ENCODE measurements at regions not wholly inside any gene's neighbourhood (a gene's known extent, or its start where the extent isn't known, plus 50 kb on each side); places are given as distances from the start of the nearest gene placed in this dataset.
A peak's percentile ranks its signal among the peaks of the same experiment; 100 is the strongest.

GRCh38 chr9:129321286-129322021 lies 143.4 kb upstream of the IER5L start:
- ATAC-seq (replicated peaks in 6 of 8), result no peak
- in situ Hi-C loops (cut with MboI; ENCODE audit: low pct_unique_long_range_greater_than_20kb in 2 of 9, low sequenced_read_pairs in 9 of 9, unreplicated experiment in 9 of 9), result loop anchor here in 1 of 9 experiments (25.0 kb wide), 1 partner anchor 291 kb away; the partner anchor contains the start of gene C9orf50
- 87 to 100% (median 100%) methylated on average over 1 to 8 of the region's 20 CpGs; no CpG with 5 or more reads in 3 of the 10 experiments for WGBS, 10 experiments
- H3K4me3 ChIP-seq, result no peak overlapping the region
- peak overlapping the region; percentile 6 to 50 for H3K27ac ChIP-seq
- peaks cover 39 to 50% of the 10 kb centered on the region in 2 donors for H3K4me1 ChIP-seq (replicated peaks in 1 of 2)

- in situ Hi-C loops (cut with MboI; ENCODE audit: low pct_unique_long_range_greater_than_20kb in 2 of 9, low sequenced_read_pairs in 9 of 9, unreplicated experiment in 9 of 9), result loop anchor here in 1 of 9 experiments (25.0 kb wide), 1 partner anchor 292 kb away; the partner anchor contains the start of gene C9orf50
- H3K4me3 ChIP-seq, result peak overlapping the region in 1 of 5 donors; percentile 23
These were observed 142.7 kb upstream of the IER5L start for GRCh38 chr9:129320575-129321285.

GRCh38 chr9:129319938-129320481 lies 141.9 kb upstream of the IER5L start:
- in situ Hi-C loops (cut with MboI; ENCODE audit: low pct_unique_long_range_greater_than_20kb in 2 of 9, low sequenced_read_pairs in 9 of 9, unreplicated experiment in 9 of 9), result loop anchor here in 1 of 9 experiments (25.0 kb wide), 1 partner anchor 292 kb away; the partner anchor contains the start of gene C9orf50
- Histone ChIP-seq H3K4me3 (peak overlapping the region in 1 of 5 donors; percentile 23), H3K4me1 (replicated peaks in 1 of 2) (peaks cover 39 to 50% of the 10 kb centered on the region in 2 donors), H3K27ac (peak overlapping the region; percentile 68 to 88)
- peak in 3 of 8 experiments; percentile 1 to 7 (median 4) for ATAC-seq (replicated peaks in 6 of 8)
- WGBS, 10 experiments, result 40 to 60% (median 53%) methylated on average over 1 to 3 of the region's 14 CpGs; no CpG with 5 or more reads in 7 of the 10 experiments

More at GRCh38 chr9:129320575-129321285, 142.7 kb upstream of the IER5L start:
- WGBS, 10 experiments, result 0 to 30% (median 0%) methylated on average over 1 to 6 of the region's 46 CpGs; no CpG with 5 or more reads in 3 of the 10 experiments
- Histone ChIP-seq H3K27ac (peak overlapping the region; percentile 68 to 88), H3K4me1 (replicated peaks in 1 of 2) (peaks cover 39 to 50% of the 10 kb centered on the region in 2 donors)
- peak; percentile 85 to 95 (median 86) for ATAC-seq (replicated peaks in 6 of 8)

- Histone ChIP-seq H3K27ac (peak overlapping the region; percentile 81 to 88), H3K4me1 (replicated peaks in 1 of 2) (peaks cover 40 to 50% of the 10 kb centered on the region in 2 donors), H3K4me3 (no peak overlapping the region)
- in situ Hi-C loops (cut with MboI; ENCODE audit: low pct_unique_long_range_greater_than_20kb in 2 of 9, low sequenced_read_pairs in 9 of 9, unreplicated experiment in 9 of 9), result loop anchor here in 1 of 9 experiments (25.0 kb wide), 1 partner anchor 293 kb away; the partner anchor contains the start of gene C9orf50
- ATAC-seq (replicated peaks in 6 of 8), result peak in 3 of 8 experiments; percentile 17 to 40 (median 25)
- 0 to 83% (median 38%) methylated on average over 1 to 6 of the region's 30 CpGs; no CpG with 5 or more reads in 5 of the 10 experiments for WGBS, 10 experiments
These were observed 141.2 kb upstream of the IER5L start for GRCh38 chr9:129319076-129319937.

- Histone ChIP-seq H3K4me1 (replicated peaks in 1 of 2) (peaks cover 45 to 54% of the 10 kb centered on the region in 2 donors), H3K27ac (peak overlapping the region; percentile 80 to 81), H3K4me3 (no peak overlapping the region)
- in situ Hi-C loops (cut with MboI; ENCODE audit: low pct_unique_long_range_greater_than_20kb in 2 of 9, low sequenced_read_pairs in 9 of 9, unreplicated experiment in 9 of 9), result loop anchor here in 1 of 9 experiments (25.0 kb wide), 1 partner anchor 294 kb away; the partner anchor contains the start of gene C9orf50
- 32 to 100% (median 70%) methylated on average over 1 to 8 of the region's 16 CpGs; no CpG with 5 or more reads in 1 of the 10 experiments for WGBS, 10 experiments
- no peak for ATAC-seq (replicated peaks in 6 of 8)
These were observed 140.3 kb upstream of the IER5L start for GRCh38 chr9:129318121-129319075.

- ATAC-seq (replicated peaks in 6 of 8), result peak in 7 of 8 experiments; percentile 9 to 56 (median 29)
- in situ Hi-C loops (cut with MboI; ENCODE audit: low pct_unique_long_range_greater_than_20kb in 2 of 9, low sequenced_read_pairs in 9 of 9, unreplicated experiment in 9 of 9), result loop anchor here in 1 of 9 experiments (25.0 kb wide), 1 partner anchor 295 kb away; the partner anchor contains the start of gene C9orf50
- Histone ChIP-seq H3K27ac (peak overlapping the region; percentile 80 to 81), H3K4me1 (replicated peaks in 1 of 2) (peaks cover 45 to 47% of the 10 kb centered on the region in 2 donors), H3K4me3 (no peak overlapping the region)
- WGBS, 10 experiments, result 53 to 100% (median 91%) methylated on average over 2 to 8 of the region's 13 CpGs
These were observed 139.3 kb upstream of the IER5L start for GRCh38 chr9:129317179-129318011.

GRCh38 chr9:129316281-129317030 lies 138.4 kb upstream of the IER5L start:
- in situ Hi-C loops (cut with MboI; ENCODE audit: low pct_unique_long_range_greater_than_20kb in 2 of 9, low sequenced_read_pairs in 9 of 9, unreplicated experiment in 9 of 9), result loop anchor here in 1 of 9 experiments (25.0 kb wide), 1 partner anchor 296 kb away; the partner anchor contains the start of gene C9orf50
- ATAC-seq (replicated peaks in 6 of 8), result no peak
- H3K4me3 ChIP-seq, result no peak overlapping the region
- WGBS, 10 experiments, result 14 to 97% (median 84%) methylated on average over 2 to 12 of the region's 14 CpGs; no CpG with 5 or more reads in 2 of the 10 experiments
- H3K27ac ChIP-seq, result no peak overlapping the region
- H3K4me1 ChIP-seq (replicated peaks in 1 of 2), result peaks cover 45% of the 10 kb centered on the region in 2 donors

- no peak overlapping the region for H3K27ac ChIP-seq
- WGBS, 10 experiments, result 60 to 100% (median 82%) methylated on average over 1 to 5 of the region's 10 CpGs; no CpG with 5 or more reads in 4 of the 10 experiments
- no peak overlapping the region for H3K4me3 ChIP-seq
- no peak for ATAC-seq (replicated peaks in 6 of 8)
- H3K4me1 ChIP-seq (replicated peaks in 1 of 2), result peaks cover 15 to 17% of the 10 kb centered on the region in 2 donors
- in situ Hi-C loops (cut with MboI; ENCODE audit: low pct_unique_long_range_greater_than_20kb in 2 of 9, low sequenced_read_pairs in 9 of 9, unreplicated experiment in 9 of 9), result loop anchor here in 1 of 9 experiments (25.0 kb wide), 1 partner anchor 299 kb away; the partner anchor contains the start of gene C9orf50
These were observed 135.4 kb upstream of the IER5L start for GRCh38 chr9:129313331-129313955.

GRCh38 chr9:129312251-129313122 lies 134.4 kb upstream of the IER5L start:
- peaks cover 6 to 7% of the 10 kb centered on the region in 2 donors for H3K4me1 ChIP-seq (replicated peaks in 1 of 2)
- ATAC-seq (replicated peaks in 6 of 8), result no peak
- WGBS, 10 experiments, result 62 to 81% (median 80%) methylated on average over 1 to 9 of the region's 16 CpGs; no CpG with 5 or more reads in 6 of the 10 experiments
- no peak overlapping the region for H3K4me3 ChIP-seq
- no peak overlapping the region for H3K27ac ChIP-seq
- in situ Hi-C loops (cut with MboI; ENCODE audit: low pct_unique_long_range_greater_than_20kb in 2 of 9, low sequenced_read_pairs in 9 of 9, unreplicated experiment in 9 of 9), result loop anchor here in 1 of 9 experiments (25.0 kb wide), 1 partner anchor 300 kb away; the partner anchor contains the start of gene C9orf50

All from motor neuron (in vitro differentiated cells).